ENCODE measurements at regions not wholly inside any gene's neighbourhood (a gene's known extent, or its start where the extent isn't known, plus 50 kb on each side); places are given as distances from the start of the nearest gene placed in this dataset.

GRCh38 chr10:107666214-107666613, 501.7 kb upstream of the SORCS1 start:
- TF ChIP-seq, protein P1, sequence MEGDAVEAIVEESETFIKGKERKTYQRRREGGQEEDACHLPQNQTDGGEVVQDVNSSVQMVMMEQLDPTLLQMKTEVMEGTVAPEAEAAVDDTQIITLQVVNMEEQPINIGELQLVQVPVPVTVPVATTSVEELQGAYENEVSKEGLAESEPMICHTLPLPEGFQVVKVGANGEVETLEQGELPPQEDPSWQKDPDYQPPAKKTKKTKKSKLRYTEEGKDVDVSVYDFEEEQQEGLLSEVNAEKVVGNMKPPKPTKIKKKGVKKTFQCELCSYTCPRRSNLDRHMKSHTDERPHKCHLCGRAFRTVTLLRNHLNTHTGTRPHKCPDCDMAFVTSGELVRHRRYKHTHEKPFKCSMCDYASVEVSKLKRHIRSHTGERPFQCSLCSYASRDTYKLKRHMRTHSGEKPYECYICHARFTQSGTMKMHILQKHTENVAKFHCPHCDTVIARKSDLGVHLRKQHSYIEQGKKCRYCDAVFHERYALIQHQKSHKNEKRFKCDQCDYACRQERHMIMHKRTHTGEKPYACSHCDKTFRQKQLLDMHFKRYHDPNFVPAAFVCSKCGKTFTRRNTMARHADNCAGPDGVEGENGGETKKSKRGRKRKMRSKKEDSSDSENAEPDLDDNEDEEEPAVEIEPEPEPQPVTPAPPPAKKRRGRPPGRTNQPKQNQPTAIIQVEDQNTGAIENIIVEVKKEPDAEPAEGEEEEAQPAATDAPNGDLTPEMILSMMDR (IDR thresholded peaks at IDR 0.05), result no peak
- no peak for TF ChIP-seq FOSL2 (IDR thresholded peaks at IDR 0.05)
- no peak for TF ChIP-seq FOSL2 (CRISPR knock-in tag; IDR thresholded peaks at IDR 0.05)
- no peak for TF ChIP-seq CBX2 (IDR thresholded peaks at IDR 0.05; ENCODE audit: borderline replicate concordance, low read depth)
- no peak for TF ChIP-seq POLR2A (IDR thresholded peaks at IDR 0.05; ENCODE audit: low read length)
- TF ChIP-seq, protein P2, sequence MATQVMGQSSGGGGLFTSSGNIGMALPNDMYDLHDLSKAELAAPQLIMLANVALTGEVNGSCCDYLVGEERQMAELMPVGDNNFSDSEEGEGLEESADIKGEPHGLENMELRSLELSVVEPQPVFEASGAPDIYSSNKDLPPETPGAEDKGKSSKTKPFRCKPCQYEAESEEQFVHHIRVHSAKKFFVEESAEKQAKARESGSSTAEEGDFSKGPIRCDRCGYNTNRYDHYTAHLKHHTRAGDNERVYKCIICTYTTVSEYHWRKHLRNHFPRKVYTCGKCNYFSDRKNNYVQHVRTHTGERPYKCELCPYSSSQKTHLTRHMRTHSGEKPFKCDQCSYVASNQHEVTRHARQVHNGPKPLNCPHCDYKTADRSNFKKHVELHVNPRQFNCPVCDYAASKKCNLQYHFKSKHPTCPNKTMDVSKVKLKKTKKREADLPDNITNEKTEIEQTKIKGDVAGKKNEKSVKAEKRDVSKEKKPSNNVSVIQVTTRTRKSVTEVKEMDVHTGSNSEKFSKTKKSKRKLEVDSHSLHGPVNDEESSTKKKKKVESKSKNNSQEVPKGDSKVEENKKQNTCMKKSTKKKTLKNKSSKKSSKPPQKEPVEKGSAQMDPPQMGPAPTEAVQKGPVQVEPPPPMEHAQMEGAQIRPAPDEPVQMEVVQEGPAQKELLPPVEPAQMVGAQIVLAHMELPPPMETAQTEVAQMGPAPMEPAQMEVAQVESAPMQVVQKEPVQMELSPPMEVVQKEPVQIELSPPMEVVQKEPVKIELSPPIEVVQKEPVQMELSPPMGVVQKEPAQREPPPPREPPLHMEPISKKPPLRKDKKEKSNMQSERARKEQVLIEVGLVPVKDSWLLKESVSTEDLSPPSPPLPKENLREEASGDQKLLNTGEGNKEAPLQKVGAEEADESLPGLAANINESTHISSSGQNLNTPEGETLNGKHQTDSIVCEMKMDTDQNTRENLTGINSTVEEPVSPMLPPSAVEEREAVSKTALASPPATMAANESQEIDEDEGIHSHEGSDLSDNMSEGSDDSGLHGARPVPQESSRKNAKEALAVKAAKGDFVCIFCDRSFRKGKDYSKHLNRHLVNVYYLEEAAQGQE (IDR thresholded peaks at IDR 0.05), result no peak
- no peak for TF ChIP-seq CEBPB (IDR thresholded peaks at IDR 0.05)
- TF ChIP-seq NR3C1 (IDR thresholded peaks at IDR 0.05), result no peak
- TF ChIP-seq RAD21 (conservative IDR thresholded peaks at IDR 0.05 in 1 of 2, IDR thresholded peaks at IDR 0.05 in 1 of 2), result no peak
- TF ChIP-seq ZSCAN20 (CRISPR knock-in tag; IDR thresholded peaks at IDR 0.05), result no peak
- TF ChIP-seq PBX3 (IDR thresholded peaks at IDR 0.05), result no peak
